ENCODE measurements at regions not wholly inside any gene's neighbourhood (a gene's known extent, or its start where the extent isn't known, plus 50 kb on each side); places are given as distances from the start of the nearest gene placed in this dataset.

DNA sequence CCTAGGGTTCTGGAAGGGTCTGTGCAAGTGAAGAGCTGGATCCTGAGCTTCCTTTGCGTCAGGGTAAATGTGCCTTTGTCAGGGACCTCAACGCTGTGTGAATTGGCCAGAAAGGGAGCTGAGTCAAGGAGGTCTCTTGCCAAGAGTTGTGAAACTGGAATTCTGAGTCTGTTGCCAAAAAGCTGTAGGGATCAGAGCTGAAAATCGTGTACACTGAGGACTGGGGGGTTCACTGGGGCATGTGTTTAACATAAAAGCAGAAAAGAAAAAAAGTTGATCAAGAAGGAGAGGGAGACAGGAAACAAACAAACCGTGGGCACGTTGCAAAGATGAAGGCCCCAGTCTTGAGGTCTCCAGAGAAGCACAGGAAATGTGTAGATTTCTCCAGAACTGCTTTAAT is 1081.5 kb downstream of the VRK1 start:
- no peak for TF ChIP-seq CTCF (IDR thresholded peaks at IDR 0.05)
- Histone ChIP-seq H3K36me3 (no peaks in the 10 kb centered on the region), H3K9me3 (no peaks in the 10 kb centered on the region), H3K27me3 (no peaks in the 10 kb centered on the region), H3K4me1 (peaks cover 0 to 21% (median 15%) of the 10 kb centered on the region in 4 donors), H3K4me3 (no peak overlapping the region), H3K27ac (peak overlapping the region; percentile 4 to 65)
- DNase-seq = peak; percentile 34 to 74
- intact Hi-C loops (cut with DNase I; ENCODE audit: low total_unique reads) = no loop called here

DNA sequence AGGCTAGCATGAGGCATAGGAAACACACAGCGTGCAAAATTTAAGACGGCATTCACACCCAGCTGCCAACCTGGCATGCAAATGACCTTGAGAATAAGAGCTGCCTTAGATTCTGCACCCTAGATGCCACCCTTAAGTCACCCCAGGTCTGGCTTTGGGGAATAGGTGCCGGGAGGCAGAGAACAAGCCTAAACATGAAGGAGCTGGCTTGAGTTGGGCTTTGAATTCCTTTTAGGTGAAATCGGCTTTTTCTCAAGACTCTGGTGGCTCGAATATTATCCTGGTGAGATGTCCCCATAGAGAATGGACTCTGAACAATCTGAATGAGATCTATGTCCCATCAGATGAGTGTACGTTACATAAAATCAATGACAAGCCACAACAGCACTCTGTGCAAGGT is 1090.5 kb downstream of the VRK1 start:
- intact Hi-C loops (cut with DNase I; ENCODE audit: low total_unique reads) = no loop called here
- Histone ChIP-seq H3K4me1 (no peaks in the 10 kb centered on the region), H3K27ac (no peak overlapping the region), H3K36me3 (no peaks in the 10 kb centered on the region), H3K9me3 (no peaks in the 10 kb centered on the region), H3K4me3 (no peak overlapping the region), H3K27me3 (no peaks in the 10 kb centered on the region)
- no peak for DNase-seq
- TF ChIP-seq CTCF (IDR thresholded peaks at IDR 0.05) = no peak

GRCh38 chr14:97888331-97888730 is 1091.1 kb downstream of the VRK1 start:
- Histone ChIP-seq H3K4me1 (no peaks in the 10 kb centered on the region), H3K27me3 (no peaks in the 10 kb centered on the region), H3K9me3 (no peaks in the 10 kb centered on the region), H3K36me3 (no peaks in the 10 kb centered on the region), H3K4me3 (no peak overlapping the region), H3K27ac (no peak overlapping the region)
- intact Hi-C loops (cut with DNase I; ENCODE audit: low total_unique reads) = no loop called here
- DNase-seq = no peak
- no peak for TF ChIP-seq CTCF (IDR thresholded peaks at IDR 0.05)

DNA sequence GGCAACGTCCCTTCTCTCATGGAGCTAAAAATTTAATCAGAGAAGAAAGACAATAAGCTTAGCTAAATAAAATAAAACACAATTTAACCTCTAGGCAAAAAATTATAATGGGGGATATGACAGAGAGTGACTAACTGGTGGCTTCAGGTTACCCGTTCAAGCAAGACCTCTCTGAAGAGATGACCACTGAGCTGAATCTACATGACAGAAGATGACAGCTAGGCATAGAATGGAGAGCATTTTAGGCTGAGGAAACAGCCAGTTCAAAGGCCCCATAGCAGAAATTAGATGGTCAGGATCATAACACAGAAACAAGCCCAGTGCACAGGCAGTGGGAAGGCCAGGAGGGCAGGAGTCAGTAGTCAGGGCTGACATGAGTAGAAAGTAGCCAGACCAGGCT is 1094.3 kb downstream of the VRK1 start:
- Histone ChIP-seq H3K27me3 (no peaks in the 10 kb centered on the region), H3K9me3 (no peaks in the 10 kb centered on the region), H3K36me3 (no peaks in the 10 kb centered on the region), H3K4me3 (no peak overlapping the region), H3K27ac (no peak overlapping the region), H3K4me1 (no peaks in the 10 kb centered on the region)
- DNase-seq = no peak
- TF ChIP-seq CTCF (IDR thresholded peaks at IDR 0.05) = no peak
- intact Hi-C loops (cut with DNase I; ENCODE audit: low total_unique reads) = no loop called here

DNA sequence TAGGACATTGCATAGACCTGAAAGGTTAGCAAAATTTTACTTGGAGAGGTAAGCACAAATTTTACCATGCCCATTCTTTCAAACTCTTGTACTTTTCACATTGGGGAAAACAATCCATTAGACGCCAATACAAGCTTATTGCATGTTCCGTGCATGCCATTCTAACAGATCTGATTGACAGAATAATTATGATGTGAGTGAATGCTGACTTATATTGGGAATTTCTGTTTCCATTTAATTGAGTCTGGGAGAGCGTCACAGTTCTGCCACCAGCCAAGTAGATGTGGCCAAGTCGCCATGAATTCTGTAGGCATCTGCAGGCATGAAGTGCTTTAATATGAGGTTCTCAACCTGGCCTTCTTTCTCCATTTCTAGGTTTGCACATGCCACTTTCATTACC is 1097.4 kb downstream of the VRK1 start:
- Histone ChIP-seq H3K27me3 (no peaks in the 10 kb centered on the region), H3K4me3 (no peak overlapping the region), H3K9me3 (no peaks in the 10 kb centered on the region), H3K36me3 (no peaks in the 10 kb centered on the region), H3K27ac (no peak overlapping the region), H3K4me1 (no peaks in the 10 kb centered on the region)
- TF ChIP-seq CTCF (IDR thresholded peaks at IDR 0.05) = no peak
- DNase-seq = no peak
- intact Hi-C loops (cut with DNase I; ENCODE audit: low total_unique reads) = no loop called here

GRCh38 chr14:97900196-97900854 is 1103.1 kb downstream of the VRK1 start:
- no peaks in the 10 kb centered on the region for H3K36me3 ChIP-seq
- intact Hi-C loops (cut with DNase I; ENCODE audit: low total_unique reads) = no loop called here
- no peaks in the 10 kb centered on the region for H3K9me3 ChIP-seq
- no peak overlapping the region for H3K4me3 ChIP-seq
- no peak overlapping the region for H3K27ac ChIP-seq
- H3K4me1 ChIP-seq = no peaks in the 10 kb centered on the region
- H3K27me3 ChIP-seq = no peaks in the 10 kb centered on the region
- DNase-seq = no peak
- TF ChIP-seq CTCF (IDR thresholded peaks at IDR 0.05) = no peak
